Heart right ventricle (tissue), 16 donors: ENCODE measurements at regions not wholly inside any gene's neighbourhood (a gene's known extent, or its start where the extent isn't known, plus 50 kb on each side); places are given as distances from the start of the nearest gene placed in this dataset.
A peak's percentile ranks its signal among the peaks of the same experiment; 100 is the strongest.

Experiments
- ATAC-seq, 8 donors: fragments of 200-7000 bp; cut with Tn5 transposase; one replicate each; pipeline ENCODE4 v1.9.1; 2020; ENCODE audit warnings: mild to moderate bottlenecking in 8 of 8, moderate library complexity in 8 of 8, moderate number of reproducible peaks in 1 of 8
- DNase-seq, 2 donors: peaks; one replicate each; pipeline ENCODE4 v3.0.0-alpha.2; 2020
- H3K27ac ChIP-seq, 10 donors: fragments of 200-600 bp; sonication (generic) in 2 of 10; one replicate each; pipeline versions ENCODE4 v1.5.0 to v1.8.0; 2020 to 2022; ENCODE audit warnings: mild to moderate bottlenecking in 3 of 10
- H3K27me3 ChIP-seq, 7 donors: fragments of 200-600 bp; one replicate each; pipeline ENCODE4 v1.8.0; 2021 to 2022; ENCODE audit warnings: mild to moderate bottlenecking in 2 of 7
- H3K36me3 ChIP-seq, 9 donors: fragments of 200-600 bp; sonication (generic) in 1 of 9; one replicate each; pipeline versions ENCODE4 v1.5.0 to v1.8.0; 2020 to 2022; ENCODE audit warnings: mild to moderate bottlenecking in 2 of 9
- H3K4me1 ChIP-seq, 9 donors: fragments of 200-600 bp; sonication (generic) in 1 of 9; one replicate each; pipeline versions ENCODE4 v1.5.0 to v1.8.0; 2020 to 2022; ENCODE audit warnings: mild to moderate bottlenecking in 4 of 9
- H3K4me3 ChIP-seq, 10 donors: fragments of 200-600 bp; sonication (generic) in 2 of 10; one replicate each; pipeline versions ENCODE4 v1.5.0 to v1.8.0; 2020 to 2022; ENCODE audit warnings: mild to moderate bottlenecking in 7 of 10, moderate library complexity in 2 of 10
- H3K9me3 ChIP-seq, 11 donors: fragments of 200-600 bp in 10 of 11; sonication (generic) in 2 of 11; one replicate each; pipeline versions ENCODE4 v1.5.0 to v1.8.0; 2013 to 2022; ENCODE audit warnings: mild to moderate bottlenecking in 2 of 11, control low read depth in 1 of 11, moderate library complexity in 1 of 11
- WGBS, 2 donors: extraction: QIAGEN DNeasy Blood & Tissue Kit; methylation state at CpG; one replicate each; pipeline ENCODE4 v1.1.7; 2013; ENCODE audit warnings: inconsistent platforms in 1 of 2; 5-methylcytosine and 5-hydroxymethylcytosine counted together
- intact Hi-C, 10 donors: fragments of 100-400 bp; cut with DNase I; formaldehyde crosslinking; loops; one replicate each; pipeline versions ENCODE4 v1.11.1 to v1.14.2; 2022
- TF ChIP-seq, protein P1 (sequence below), 9 donors: fragments of 200-600 bp; sonication (generic) in 2 of 9; IDR thresholded peaks; one replicate each; pipeline versions ENCODE4 v1.5.0 to v1.8.0; 2021 to 2022; ENCODE audit warnings: antibody characterized with exemption in 9 of 9, mild to moderate bottlenecking in 5 of 9, moderate library complexity in 1 of 9
- donor health status: Arrhythmogenic right ventricular cardiomyopathy.
- donor health status: ischemic (EF 13 %, LVEDD 7.1; RV severe dilation, severe dysfunction).
- donor health status: healthy with polysubstance abuse.
- donor health status: DM: no; HTN: yes; CAD: no.
- donor health status: DM: no; HTN: no; CAD: no.
- donor health status: ischemic (EF 25% LVEDD 6.9; RV normal size, moderate dysfunction).
- donor health status: ischemic (EF 25% LVEDD 5.7; RV mildly dilated, moderate dysfunction).
- donor health status: healthy.
- donor health status: DM: yes; HTN: yes; CAD: no.
- donor health status: Ischemic cardiomyopathy.
- donor health status: ischemic (EF 35%, LVEDD 5.7; RV mildly dilated, moderate dysfunction).
- donor health status: nonischemic (EF 11% LVEDD 7.7; RV severe dilation, severe dysfunction).
- donor health status: DM: yes; HTN: yes; CAD: no.
- donor health status: PGD.
- donor health status: ischemic (EF 29% LVEDD 5.4; RV normal size, mild dysfunction).
- donor health status: nonischemic (EF 23%, LVEDD 6.1; RV moderate dilation, normal function).

DNA sequence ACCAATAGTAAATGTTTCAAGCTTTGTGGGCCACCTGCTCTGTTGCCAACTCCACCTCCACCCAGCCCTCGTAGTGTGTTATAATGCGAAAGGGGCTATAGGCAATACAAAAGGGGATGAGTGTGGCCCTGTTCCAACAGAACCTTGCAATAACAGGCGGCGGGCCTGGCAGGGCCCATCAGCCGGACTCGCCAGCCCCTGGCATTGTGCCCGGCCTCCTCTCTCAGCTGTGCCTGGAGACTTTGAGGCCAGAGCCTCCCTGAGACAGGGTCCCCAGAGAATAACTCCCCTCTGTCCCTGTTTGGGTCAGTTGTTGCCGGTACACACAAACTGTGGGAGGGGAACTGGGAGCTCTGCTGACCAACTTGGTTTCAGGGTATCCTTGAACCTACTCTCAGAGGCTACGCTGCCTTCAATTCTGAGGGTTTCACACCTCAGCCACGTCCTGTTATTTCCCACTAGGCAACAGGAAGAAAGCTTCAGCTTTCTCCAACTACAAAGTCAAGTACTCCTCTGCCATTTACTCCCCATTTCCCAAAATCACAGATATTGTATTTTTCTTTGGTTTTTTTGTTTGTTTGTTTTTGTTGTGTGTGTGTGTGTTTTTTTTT, 58.0 kb upstream of the ZNF236 start:
- no peak for ATAC-seq
- peaks cover 0 to 34% (median 5%) of the 10 kb centered on the region in 7 donors for H3K27me3 ChIP-seq
- no peaks in the 10 kb centered on the region for H3K36me3 ChIP-seq
- intact Hi-C loops: no loop called here
- WGBS, 2 donors: 77 to 88% methylated on average over 10 of the region's 10 CpGs
- peaks cover 0 to 20% (median 0%) of the 10 kb centered on the region in 11 donors for H3K9me3 ChIP-seq
- H3K4me1 ChIP-seq: no peaks in the 10 kb centered on the region
- no peak overlapping the region for H3K4me3 ChIP-seq
- TF ChIP-seq, protein P1, sequence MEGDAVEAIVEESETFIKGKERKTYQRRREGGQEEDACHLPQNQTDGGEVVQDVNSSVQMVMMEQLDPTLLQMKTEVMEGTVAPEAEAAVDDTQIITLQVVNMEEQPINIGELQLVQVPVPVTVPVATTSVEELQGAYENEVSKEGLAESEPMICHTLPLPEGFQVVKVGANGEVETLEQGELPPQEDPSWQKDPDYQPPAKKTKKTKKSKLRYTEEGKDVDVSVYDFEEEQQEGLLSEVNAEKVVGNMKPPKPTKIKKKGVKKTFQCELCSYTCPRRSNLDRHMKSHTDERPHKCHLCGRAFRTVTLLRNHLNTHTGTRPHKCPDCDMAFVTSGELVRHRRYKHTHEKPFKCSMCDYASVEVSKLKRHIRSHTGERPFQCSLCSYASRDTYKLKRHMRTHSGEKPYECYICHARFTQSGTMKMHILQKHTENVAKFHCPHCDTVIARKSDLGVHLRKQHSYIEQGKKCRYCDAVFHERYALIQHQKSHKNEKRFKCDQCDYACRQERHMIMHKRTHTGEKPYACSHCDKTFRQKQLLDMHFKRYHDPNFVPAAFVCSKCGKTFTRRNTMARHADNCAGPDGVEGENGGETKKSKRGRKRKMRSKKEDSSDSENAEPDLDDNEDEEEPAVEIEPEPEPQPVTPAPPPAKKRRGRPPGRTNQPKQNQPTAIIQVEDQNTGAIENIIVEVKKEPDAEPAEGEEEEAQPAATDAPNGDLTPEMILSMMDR (IDR thresholded peaks at IDR 0.05): no peak
- no peak overlapping the region for H3K27ac ChIP-seq
- no peak for DNase-seq

DNA sequence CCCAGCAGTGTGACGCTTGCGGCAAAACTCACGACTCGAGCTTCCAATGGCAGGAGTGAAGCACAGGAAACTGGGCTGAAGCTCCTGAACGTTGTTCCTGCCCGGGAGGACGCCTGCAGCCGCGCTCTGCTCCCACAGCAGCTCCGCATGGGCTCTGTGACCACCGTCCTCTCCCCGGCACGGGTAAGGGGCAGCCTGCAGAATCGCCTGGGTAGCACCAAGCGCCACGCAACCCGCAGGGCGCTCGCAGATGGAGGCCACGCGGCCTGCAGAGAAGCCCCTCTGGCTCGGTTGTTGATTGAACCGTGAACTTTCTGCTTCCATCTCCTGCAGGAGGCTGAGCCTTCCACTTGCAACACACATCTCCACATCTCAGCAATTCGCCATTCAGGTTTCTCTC, 63.3 kb upstream of the ZNF236 start:
- Histone ChIP-seq H3K27ac (no peak overlapping the region), H3K4me1 (no peaks in the 10 kb centered on the region), H3K36me3 (no peaks in the 10 kb centered on the region), H3K9me3 (no peaks in the 10 kb centered on the region), H3K4me3 (no peak overlapping the region), H3K27me3 (peaks cover 0 to 2% (median 0%) of the 10 kb centered on the region in 7 donors)
- intact Hi-C loops: no loop called here
- ATAC-seq (no peak), DNase-seq (no peak)
- TF ChIP-seq, protein P1 (IDR thresholded peaks at IDR 0.05): no peak
- 90 to 93% methylated on average over 24 of the region's 24 CpGs for WGBS, 2 donors

DNA sequence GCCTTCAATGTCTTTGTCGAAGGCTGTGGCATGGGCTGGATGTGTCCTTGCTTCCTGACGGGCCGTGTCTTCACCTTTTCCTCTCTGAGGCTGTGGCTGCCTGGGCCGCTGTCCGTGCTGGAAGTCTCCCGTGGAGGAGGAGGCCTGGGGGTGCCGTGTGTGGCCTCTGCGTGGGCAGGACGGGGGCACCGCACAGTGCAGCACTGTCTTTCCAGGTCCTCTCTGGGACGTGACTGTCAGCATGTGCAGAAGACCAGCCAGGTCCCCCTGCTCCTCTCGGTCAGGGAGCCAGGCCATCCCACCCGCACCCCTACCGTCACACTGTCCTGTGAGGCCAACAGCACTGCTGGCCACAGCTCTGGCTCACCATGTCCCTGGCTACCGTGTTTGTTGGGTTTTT, 64.4 kb upstream of the ZNF236 start:
- H3K36me3 ChIP-seq: no peaks in the 10 kb centered on the region
- TF ChIP-seq, protein P1 (IDR thresholded peaks at IDR 0.05): no peak
- no peaks in the 10 kb centered on the region for H3K27me3 ChIP-seq
- ATAC-seq (peak in 1 of 8 donors; percentile 53), DNase-seq (no peak)
- no peaks in the 10 kb centered on the region for H3K9me3 ChIP-seq
- 88 to 90% methylated on average over 13 to 15 of the region's 15 CpGs for WGBS, 2 donors
- H3K4me3 ChIP-seq: no peak overlapping the region
- H3K27ac ChIP-seq: no peak overlapping the region
- no peaks in the 10 kb centered on the region for H3K4me1 ChIP-seq
- intact Hi-C loops: no loop called here

DNA sequence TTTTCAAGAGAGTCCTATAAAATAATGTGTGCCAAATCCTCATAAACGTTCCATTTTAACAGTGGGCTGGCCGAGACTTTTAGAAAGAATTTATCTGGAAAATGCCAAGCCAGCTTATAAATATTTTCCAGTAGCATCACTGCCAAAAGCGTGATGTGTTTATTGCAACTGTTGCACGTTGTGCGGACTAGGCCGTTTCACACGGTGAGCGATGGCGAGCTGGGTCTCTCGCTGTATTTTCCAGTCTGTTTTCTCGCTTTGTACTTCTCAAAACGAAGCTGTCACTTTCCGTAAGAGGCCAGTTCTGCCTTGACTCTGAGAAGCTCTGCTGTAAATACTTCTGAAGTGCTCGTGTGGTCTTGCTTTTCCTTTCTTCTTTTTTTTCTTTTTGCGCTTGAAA, 65.0 kb upstream of the ZNF236 start:
- H3K27ac ChIP-seq: no peak overlapping the region
- H3K36me3 ChIP-seq: no peaks in the 10 kb centered on the region
- DNase-seq: no peak
- no peak for ATAC-seq
- no peaks in the 10 kb centered on the region for H3K4me1 ChIP-seq
- H3K9me3 ChIP-seq: peaks cover 0 to 2% (median 0%) of the 10 kb centered on the region in 11 donors
- TF ChIP-seq, protein P1 (IDR thresholded peaks at IDR 0.05): no peak
- 85 to 88% methylated on average over 15 of the region's 15 CpGs for WGBS, 2 donors
- no peak overlapping the region for H3K4me3 ChIP-seq
- intact Hi-C loops: no loop called here
- no peaks in the 10 kb centered on the region for H3K27me3 ChIP-seq
